Anterior cingulate cortex (tissue), 58 donors: ENCODE measurements at regions not wholly inside any gene's neighbourhood (a gene's known extent, or its start where the extent isn't known, plus 50 kb on each side); places are given as distances from the start of the nearest gene placed in this dataset.

Experiments
- DNase-seq, 58 donors: peaks; one replicate each; lab custom pipeline; 2025; lab: John Stamatoyannopoulos, UW

DNA sequence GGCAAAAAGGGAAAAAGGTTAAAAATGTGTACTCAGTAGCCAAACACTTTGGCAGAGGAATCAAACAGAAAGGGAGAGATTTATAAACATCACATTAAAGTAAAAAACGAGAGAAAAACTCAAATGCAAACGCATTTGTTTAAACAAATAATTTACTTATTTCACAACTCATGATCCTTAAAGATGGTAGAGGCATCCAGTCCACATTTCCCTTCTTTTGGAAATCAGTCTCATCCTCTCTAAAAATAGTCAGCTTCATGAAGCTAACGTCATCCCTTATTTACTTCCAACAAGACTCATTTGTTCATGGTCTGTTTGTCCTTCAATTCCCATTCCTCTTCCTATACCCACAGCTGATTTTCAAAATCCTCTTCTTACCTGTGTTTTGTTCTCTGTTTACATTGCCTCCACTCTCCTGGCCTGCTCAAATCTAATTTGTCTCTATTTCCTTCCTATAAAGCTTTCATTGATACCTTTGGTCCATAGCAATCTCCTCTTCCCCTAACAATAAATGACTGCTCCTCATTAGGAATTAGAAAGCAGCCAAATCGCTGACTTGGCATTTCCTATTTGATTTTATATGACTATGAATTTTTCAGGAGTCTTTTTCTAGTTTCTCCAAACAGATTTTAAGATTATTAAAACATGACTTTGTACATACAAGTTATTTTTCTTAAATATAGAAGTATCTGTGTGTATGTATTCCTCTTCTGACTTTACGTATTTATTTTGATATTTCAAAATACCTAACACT, 805.3 kb downstream of the TLE1 start:
- no peak for DNase-seq

DNA sequence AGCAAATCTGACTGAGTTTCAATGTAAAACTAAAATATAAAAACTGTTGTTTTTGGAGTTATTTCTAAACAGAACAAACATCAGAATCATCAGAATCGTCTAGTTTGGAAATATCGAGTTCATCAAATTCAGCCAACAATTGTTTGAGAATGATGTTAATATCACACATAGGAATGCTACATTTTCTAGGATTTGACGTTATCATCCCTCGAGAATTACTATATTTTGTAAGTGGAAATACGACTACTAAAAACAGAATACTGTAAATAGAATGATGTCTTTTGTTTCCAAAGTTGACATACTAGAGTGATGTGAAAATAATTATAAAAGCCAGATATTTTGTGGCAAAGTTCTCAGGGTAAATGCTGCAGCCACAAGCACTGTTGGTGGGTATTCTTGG, 805.9 kb downstream of the TLE1 start:
- DNase-seq, result no peak

DNA sequence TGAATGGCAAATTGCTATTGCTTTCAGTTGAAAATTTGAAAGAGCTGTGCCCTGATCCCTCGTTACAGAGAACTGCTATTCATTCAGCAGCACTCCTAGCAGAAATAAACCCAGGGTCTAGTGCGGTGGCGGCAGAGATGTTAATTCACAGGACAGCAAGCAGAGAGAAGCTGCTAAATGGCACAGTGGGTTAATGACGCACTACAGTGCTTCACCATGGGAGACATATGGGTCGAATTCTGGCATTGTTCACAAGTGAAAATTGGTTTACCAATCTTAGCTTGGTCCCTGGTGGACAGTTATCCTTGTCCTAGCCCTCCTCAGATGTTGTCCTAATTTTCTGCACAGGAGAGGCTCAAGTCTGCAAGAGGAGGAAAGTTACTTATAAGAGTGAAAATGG, 807.4 kb downstream of the TLE1 start:
- no peak for DNase-seq

DNA sequence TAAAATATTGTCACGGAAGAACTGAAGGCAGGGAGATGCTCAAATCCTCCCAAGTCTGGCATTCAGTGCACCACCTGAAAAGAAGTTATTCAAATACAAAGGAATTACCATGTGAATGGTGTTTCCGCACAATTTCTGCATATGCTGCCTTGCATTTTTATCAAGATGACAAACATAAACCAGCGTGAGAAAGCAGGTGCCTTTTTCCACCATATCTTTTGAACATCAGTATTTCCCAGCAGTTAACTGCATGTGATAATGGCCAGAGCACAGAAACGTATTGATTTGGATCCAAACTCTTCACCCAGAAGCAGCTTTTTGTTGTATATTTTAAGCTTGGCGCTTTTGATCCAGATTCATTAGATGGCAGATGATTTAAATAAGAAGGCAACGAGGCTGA, 808.0 kb downstream of the TLE1 start:
- no peak for DNase-seq

DNA sequence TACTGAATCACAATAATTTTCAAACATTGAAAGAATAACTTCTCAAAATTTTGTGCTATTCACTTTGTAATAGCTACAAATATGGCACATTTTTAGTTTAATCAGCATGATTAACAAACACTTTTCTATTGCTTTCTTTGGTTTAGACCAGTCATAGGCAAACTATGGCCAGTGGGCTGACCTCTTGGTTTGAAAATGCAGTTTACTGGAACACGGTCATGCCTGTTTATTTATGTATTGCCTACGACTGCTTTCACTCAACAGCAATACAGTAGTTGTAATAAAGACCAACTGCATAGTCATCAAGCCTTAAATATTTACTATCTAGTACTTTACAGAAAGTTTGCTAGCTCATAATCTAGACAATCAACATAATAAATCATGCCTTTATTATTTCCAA, 810.8 kb downstream of the TLE1 start:
- DNase-seq, result no peak

DNA sequence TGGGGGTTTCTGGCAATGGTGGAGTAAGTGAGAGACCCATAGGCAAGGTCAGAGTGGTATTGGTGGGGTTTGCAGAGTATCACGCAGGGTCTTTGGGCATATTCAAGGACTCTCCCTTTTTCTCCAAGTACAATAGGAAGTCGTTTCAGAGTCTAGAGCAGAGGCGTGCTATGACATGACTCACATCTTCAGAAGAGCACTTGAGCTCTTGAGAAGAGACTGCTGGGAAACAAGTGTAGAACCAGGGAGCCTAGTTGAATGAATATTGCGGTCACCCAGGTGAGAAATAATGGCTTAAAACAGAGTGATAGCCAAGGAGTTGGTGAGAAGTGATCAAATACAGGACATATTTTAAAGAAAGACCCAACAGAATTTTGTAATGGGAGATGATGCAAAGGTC, 813.4 kb downstream of the TLE1 start:
- no peak for DNase-seq

DNA sequence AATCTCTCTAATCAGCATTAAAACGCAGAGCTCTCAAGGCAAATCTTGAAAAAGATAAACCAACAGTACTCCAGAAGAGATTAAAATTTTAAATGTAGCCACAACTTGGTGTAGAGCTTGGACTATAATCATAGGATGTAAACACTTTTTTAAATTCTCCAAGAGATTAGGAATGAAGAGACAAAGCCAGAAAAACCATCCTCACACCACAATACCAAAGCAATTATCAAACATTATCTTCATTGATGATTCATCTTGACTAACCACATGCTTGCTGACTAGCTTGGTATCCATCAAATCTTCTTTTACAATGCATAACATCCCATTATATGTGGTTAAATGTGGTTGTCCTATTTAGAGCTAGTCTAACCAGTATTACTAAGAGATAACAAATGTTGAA, 815.1 kb downstream of the TLE1 start:
- no peak for DNase-seq

DNA sequence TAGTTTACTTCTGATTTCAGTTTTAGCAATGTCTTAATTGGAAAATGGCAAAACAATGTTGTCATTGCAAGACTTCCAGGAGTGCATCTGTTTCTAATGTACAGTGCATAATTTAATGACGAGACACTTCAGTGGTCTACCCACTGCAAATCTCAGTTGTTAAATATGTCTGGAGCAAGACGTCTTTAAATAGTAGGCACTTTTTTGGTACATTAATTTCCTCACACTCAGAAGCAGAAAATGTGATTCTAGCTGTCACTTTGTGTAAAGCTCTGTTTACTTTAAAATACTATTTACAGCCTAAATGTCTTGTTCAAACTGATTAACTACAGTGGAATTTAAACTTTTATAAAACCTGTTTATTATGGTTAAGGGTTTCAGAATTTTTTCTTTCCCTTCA, 815.5 kb downstream of the TLE1 start:
- no peak for DNase-seq

DNA sequence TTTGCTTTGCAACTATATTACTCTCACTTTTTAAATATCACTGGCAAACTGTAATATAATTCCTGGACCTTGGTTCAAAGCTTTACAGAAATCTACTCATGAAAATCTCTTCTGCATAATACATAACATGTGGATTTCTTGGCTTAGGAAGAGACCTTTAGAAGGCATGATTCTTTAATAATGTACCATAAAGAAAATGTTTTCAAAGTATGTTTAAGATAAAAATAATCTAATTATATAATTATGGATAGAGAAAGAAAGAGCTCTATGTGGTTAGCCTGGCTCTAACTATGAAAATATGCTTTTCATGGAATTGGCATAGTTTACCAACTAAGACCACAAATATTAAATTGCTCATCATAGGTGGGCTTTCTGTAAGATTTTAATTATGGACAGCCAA, 817.8 kb downstream of the TLE1 start:
- no peak for DNase-seq

DNA sequence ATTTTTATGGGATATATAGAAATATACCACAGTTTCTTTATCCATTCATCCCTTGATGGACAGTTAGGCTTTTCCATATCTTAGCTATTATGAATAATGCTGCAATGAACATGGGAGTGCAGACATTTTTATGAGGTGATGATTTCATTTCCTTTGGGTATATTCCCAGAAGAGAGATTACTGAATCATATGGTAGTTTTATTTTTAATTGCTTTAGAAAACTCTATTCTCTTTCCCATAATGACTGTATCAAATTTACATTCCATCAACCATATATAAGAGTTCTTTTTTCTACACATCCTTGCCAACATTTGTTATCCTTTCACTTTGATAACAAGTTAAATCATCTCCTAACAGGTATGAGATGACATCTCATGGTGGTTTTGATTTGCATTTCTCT, 821.6 kb downstream of the TLE1 start:
- no peak for DNase-seq

DNA sequence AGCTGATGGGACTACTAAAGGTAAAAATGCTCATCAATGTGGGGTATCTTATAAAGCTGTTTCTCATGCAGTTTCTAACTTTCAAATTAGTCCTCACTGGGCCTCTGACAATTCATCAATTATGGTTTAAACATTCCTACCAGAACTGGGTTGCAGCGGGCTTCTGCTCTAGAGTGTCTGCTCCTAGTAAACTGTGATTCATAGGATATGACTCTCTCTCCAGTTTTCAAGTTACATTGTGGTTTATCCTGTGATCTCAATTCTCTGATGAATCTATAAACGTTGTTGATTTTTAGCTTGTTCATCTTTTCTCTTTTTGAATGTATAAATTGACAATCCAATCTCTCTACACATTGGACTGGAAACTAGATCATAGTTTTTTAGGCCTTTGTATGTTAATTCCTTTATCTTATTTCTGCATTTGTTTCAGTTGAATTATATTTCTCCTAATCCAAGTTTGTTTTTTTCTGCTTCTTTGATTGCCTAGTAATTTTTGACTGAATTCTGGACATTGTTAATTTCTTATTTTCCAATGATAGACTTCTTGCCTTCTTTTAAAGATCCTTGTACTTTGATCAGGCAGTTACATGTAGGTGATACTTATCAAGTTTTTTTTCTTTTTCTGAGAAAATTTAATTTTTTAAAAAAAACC, 822.6 kb downstream of the TLE1 start:
- DNase-seq, result no peak

DNA sequence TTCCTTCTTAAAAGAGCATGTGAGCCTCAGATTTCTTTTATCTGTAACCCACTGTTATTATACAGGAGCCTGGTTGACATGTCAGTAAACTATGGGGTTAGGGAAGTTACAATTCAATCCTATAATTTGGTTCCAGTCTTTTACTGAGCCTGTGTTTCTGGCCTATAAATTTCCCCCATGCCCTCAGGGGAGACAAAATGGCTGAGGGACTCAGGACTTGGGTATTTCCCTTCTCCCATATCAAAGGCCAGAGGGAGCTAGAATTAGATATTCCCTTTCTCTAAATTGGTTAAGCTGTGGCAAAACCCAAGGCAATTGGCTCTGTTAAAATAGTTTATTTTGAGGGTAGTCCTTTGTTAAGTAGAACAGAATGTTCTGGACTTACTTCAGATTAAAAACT, 823.2 kb downstream of the TLE1 start:
- no peak for DNase-seq

DNA sequence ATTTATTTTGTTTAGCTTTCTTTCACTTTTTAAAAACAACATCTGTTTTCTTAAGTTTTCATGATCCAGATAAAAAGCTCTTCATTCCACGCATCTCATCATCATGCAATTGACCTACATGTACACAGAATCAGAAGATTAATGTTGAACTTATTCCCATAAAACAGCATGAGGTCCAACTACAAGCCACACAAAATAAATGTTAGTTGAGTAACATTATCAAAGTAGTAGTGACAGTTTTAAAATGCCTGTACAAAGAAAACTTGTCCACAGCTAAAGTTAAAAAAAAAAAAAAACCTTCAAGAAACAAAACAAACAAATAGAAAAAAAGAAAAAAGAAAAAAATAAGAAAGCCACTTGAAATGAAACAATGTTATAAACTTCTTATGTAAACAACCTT, 846.3 kb downstream of the TLE1 start:
- no peak for DNase-seq

DNA sequence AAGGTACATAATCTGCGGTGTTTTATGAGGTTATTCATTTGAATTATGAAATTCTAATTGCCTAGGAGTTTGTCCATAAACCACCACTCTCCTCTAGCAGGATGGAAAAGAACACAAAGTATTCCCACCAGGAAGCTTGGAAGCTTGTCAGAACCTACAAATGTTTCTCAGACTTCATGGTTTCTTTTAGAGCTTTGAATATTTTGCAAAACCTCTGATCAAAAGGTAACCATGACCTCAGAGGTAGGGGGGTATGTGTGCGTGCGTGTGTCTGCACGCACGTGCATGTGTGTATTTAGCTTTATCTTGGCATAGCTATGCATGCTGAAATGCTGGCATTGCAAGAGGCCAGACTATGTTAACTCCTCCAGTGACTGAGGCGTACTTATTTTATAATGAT, 847.0 kb downstream of the TLE1 start:
- no peak for DNase-seq

DNA sequence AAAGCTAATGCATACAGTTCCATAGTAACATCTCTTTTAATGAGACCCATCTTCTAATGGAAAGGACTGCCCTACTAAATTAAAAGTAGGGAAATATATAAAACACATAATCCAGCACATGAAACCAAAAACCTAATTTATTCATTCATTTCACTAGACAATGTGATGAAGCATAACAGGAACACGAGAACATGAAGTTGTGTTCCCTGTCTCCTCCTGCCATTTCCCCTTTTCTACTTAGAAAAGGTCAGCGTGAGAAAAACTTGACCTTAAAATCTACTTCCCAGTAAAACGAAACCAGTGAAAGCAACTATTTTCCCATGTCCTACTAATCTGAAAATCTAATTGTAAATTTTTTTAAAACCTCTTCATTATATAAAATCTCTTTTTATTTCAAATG, 847.5 kb downstream of the TLE1 start:
- DNase-seq, result no peak

DNA sequence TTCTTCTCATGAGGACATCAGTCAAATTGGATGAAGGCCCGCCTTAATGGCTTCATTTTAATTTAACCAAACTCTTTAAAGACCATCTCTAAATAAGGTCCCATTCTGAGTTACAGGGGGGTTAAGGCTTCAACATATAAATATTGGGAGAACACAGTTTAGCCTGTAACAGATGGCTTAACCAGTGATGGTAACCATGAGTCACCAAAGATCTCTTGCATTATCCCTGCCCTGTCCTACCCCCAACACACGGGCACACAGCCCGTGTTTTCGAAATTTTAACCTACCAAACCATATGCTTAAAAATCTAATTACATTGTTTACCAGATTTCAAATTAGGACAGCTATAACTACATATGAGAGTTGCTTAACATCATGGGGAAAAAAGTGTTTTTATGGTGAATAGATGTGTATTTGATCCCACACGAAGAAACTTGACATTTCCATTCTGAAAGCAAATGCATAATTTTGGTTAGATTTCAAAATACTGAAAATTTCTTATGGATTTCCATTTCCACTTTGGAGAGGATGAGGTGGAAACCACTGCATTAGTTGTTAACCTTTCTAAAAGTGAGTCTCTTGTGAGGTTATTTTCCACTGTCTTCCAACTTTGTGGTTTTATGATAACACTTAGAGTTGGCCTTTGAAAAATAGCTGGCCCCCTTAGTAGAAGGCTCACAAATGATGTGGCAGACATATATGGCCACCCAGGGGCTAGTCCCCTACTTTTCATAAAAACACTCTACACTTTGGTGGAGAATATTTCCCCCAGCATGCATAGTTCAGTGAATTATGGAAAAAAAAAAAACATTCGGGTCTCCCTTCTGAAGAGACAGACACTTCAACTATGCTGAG, 849.3 kb downstream of the TLE1 start:
- no peak for DNase-seq

DNA sequence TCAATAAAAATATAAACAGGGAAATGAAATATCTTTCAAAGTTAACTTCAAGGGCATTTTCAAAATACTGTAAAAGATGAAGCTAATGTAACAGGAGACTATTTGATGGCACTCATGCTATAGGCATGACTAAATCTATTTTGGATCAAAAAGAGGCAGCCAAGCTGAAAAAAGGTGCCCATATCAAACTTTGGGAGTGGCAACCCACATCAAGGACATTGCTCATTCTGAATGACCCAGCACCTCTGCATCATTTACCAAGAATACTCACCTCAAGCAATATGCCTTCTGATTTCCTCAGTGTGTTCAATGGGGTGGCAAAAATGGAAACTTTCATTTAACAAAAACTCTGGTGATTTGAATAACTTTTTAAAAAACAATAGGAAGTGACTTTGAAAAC, 853.3 kb downstream of the TLE1 start:
- DNase-seq, result no peak

DNA sequence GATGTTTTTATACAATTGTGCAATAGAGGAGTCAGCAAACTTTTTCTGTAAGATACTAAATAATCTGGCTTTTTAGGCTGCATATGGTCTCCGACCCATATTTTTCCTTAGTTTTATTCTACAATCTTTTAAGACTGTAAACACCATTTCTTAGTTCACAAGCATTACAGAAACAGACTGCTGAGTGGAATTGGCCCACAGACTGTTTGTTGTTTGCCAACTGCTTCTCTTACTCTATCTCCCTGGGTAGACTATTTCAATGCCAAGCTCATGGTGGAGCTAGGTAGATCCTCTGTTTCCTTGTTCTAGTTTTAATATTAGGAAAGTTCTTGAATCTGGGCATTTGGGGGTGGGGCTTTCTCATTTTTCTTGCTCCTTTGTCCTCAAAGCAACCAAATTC, 857.6 kb downstream of the TLE1 start:
- DNase-seq, result no peak

DNA sequence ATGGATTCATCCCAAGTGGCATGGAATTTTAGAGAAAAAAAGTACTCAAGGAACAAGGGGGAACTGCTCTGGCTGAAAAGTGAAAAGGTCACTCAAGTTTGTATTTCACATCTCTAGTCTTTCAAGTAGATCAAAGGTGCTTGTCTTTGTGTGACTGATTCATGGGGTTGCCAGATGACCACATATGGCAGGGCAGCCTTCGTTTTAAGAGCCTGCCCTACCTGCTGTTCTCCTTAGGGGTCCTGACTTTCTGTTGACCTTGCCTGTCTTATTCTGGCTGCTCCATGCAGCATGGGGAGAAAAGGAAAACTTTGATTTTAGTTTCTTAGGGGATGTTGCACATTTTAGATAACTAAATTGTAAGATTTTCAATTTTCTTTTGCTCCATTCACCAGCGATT, 877.7 kb downstream of the TLE1 start:
- no peak for DNase-seq

DNA sequence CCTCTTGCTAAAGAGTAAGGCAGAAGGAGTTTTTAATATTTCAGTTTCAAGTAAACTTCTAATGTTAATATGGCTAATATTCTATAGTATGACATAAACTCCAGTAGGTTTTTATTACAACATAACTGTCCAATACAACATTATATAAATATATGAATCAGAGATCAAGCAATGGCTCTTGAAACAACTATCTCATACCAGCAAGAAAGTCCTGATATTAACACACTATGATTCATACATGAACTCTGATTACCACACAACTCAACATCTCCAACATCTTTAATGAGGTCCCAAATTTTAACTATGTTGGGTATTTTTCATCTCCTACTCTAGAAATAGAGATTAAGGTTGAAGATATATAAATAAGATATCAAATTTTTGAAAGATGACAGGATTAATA, 878.3 kb downstream of the TLE1 start:
- DNase-seq, result no peak

DNA sequence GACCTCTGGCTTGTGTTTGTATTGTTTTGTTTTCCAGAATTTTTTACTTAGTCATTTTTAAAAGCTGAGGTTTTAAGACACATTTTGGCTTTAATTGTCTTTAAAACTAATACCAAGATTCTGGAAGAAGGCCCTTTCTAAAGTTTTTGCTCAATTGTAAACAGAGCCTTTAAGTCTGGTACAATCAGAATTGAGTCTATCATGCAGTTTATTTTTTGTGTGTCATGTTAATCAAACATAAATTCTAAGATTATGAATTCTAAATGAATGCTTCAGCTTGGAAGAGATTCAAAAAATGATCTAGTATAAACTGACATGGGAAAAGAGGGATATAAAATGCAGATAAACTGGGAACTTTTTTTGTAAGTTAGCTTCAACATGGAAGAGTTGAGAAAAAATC, 882.7 kb downstream of the TLE1 start:
- DNase-seq, result no peak

DNA sequence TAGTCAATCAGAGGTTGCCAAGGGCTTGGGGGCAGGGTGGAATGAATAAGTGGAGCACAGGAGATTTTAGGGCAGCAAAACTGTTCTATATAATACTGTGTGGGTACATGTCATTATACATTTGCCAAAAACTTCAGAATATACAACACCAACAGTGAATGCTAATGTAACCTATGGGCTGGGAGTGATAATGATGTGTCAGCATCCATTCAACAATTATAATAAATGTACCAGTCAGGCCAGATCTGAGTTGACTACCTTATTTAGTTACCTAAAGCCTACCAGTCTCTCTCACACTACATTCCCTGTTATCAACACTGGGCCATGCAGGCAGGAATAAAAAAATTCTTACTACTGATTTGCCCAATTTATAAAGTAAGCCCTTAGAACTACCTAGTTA, 884.5 kb downstream of the TLE1 start:
- DNase-seq, result no peak
